A673 (cell line): ENCODE measurements at regions not wholly inside any gene's neighbourhood (a gene's known extent, or its start where the extent isn't known, plus 50 kb on each side); places are given as distances from the start of the nearest gene placed in this dataset.

Experiments
- CTCF ChIP-seq: fragments of 300-800, 200-600 bp; sonication (generic); conservative IDR thresholded peaks from 2 replicates; pipeline ENCODE4 v1.5.1; 2017; ENCODE audit warnings: low read depth, mild to moderate bottlenecking, antibody characterized with exemption, low read length, moderate library complexity, mixed read lengths
- EZH2 ChIP-seq: fragments of 200-600 bp; sonication (generic); IDR thresholded peaks from 2 replicates; pipeline ENCODE4 v1.6.1; 2017; ENCODE audit warnings: borderline replicate concordance, low read depth, mild to moderate bottlenecking, mixed read lengths, antibody characterized with exemption, low read length; ENCODE audit not compliant: poor library complexity, severe bottlenecking

GRCh38 chr6:134626589-134626988, 308.7 kb upstream of the SGK1 start:
- no peak for TF ChIP-seq CTCF
- no peak for TF ChIP-seq EZH2
